Chondrocyte (in vitro differentiated cells): ENCODE measurements at regions not wholly inside any gene's neighbourhood (a gene's known extent, or its start where the extent isn't known, plus 50 kb on each side); places are given as distances from the start of the nearest gene placed in this dataset.

Experiments
- DNase-seq: peaks from one replicate; pipeline ENCODE4 v3.0.0; 2021; ENCODE audit warnings: mixed read lengths, low spot score
- H3K27ac Mint-ChIP-seq: one replicate; pipeline ENCODE4 v1.8.0; 2021; ENCODE audit warnings: mild to moderate bottlenecking, moderate library complexity, mixed read lengths; ENCODE audit not compliant: unreplicated experiment
- H3K27me3 Mint-ChIP-seq: 2 replicates; pipeline ENCODE4 v1.8.0; 2021; ENCODE audit warnings: low read depth, mixed read lengths
- H3K36me3 Mint-ChIP-seq: 2 replicates; pipeline ENCODE4 v1.8.0; 2021; ENCODE audit warnings: low read depth, mixed read lengths
- H3K4me1 Mint-ChIP-seq: 2 replicates; pipeline ENCODE4 v1.8.0; 2021; ENCODE audit warnings: low read depth, mild to moderate bottlenecking, mixed read lengths
- H3K4me3 Mint-ChIP-seq: one replicate; pipeline ENCODE4 v1.8.0; 2021; ENCODE audit warnings: mild to moderate bottlenecking, moderate library complexity, mixed read lengths; ENCODE audit not compliant: unreplicated experiment
- H3K9me3 Mint-ChIP-seq: 2 replicates; pipeline ENCODE4 v1.8.0; 2021; ENCODE audit warnings: low read depth, mixed read lengths
- CTCF ChIP-seq: fragments of 200-600 bp; sonication (generic); IDR thresholded peaks from 2 replicates; pipeline ENCODE4 v1.5.0; 2021; ENCODE audit warnings: antibody characterized with exemption, mild to moderate bottlenecking, moderate library complexity

- H3K27me3 Mint-ChIP-seq = peaks cover 19% of the 10 kb centered on the region
- peaks cover 4% of the 10 kb centered on the region for H3K4me1 Mint-ChIP-seq
- TF ChIP-seq CTCF = no peak
- H3K4me3 Mint-ChIP-seq = no peak overlapping the region
- no peaks in the 10 kb centered on the region for H3K9me3 Mint-ChIP-seq
- no peak for DNase-seq
- H3K27ac Mint-ChIP-seq = no peak overlapping the region
- no peaks in the 10 kb centered on the region for H3K36me3 Mint-ChIP-seq
Measured at GRCh38 chr10:131451407-131452015, 140.0 kb upstream of the TCERG1L start.

- DNase-seq = no peak
Measured at GRCh38 chr10:131452926-131453720, 141.6 kb upstream of the TCERG1L start.

GRCh38 chr10:131453721-131454634 lies 142.5 kb upstream of the TCERG1L start:
- no peak for DNase-seq
- Mint-ChIP-seq H3K4me3 (peak overlapping the region; percentile 53), H3K27me3 (peaks cover 26% of the 10 kb centered on the region), H3K36me3 (no peaks in the 10 kb centered on the region), H3K4me1 (peaks cover 4% of the 10 kb centered on the region), H3K9me3 (no peaks in the 10 kb centered on the region), H3K27ac (no peak overlapping the region)
- TF ChIP-seq CTCF = peak; percentile 79

More at GRCh38 chr10:131452926-131453720, 141.6 kb upstream of the TCERG1L start:
- Mint-ChIP-seq H3K9me3 (no peaks in the 10 kb centered on the region), H3K27ac (no peak overlapping the region), H3K4me3 (no peak overlapping the region), H3K4me1 (peaks cover 4% of the 10 kb centered on the region), H3K27me3 (peaks cover 26% of the 10 kb centered on the region), H3K36me3 (no peaks in the 10 kb centered on the region)
- no peak for TF ChIP-seq CTCF

GRCh38 chr10:131456411-131456810 lies 144.9 kb upstream of the TCERG1L start:
- Mint-ChIP-seq H3K4me3 (no peak overlapping the region), H3K27ac (no peak overlapping the region), H3K36me3 (no peaks in the 10 kb centered on the region), H3K27me3 (peaks cover 26% of the 10 kb centered on the region), H3K4me1 (peaks cover 4% of the 10 kb centered on the region), H3K9me3 (no peaks in the 10 kb centered on the region)
- no peak for TF ChIP-seq CTCF
- peak; percentile 43 for DNase-seq

GRCh38 chr10:131461093-131461492 lies 149.6 kb upstream of the TCERG1L start:
- Mint-ChIP-seq H3K4me3 (no peak overlapping the region), H3K36me3 (no peaks in the 10 kb centered on the region), H3K27ac (no peak overlapping the region), H3K27me3 (peaks cover 13% of the 10 kb centered on the region), H3K4me1 (no peaks in the 10 kb centered on the region), H3K9me3 (peaks cover 6% of the 10 kb centered on the region)
- TF ChIP-seq CTCF = no peak
- DNase-seq = peak; percentile 54
